Dermis blood vessel endothelial cell (primary cell): ENCODE measurements at regions not wholly inside any gene's neighbourhood (a gene's known extent, or its start where the extent isn't known, plus 50 kb on each side); places are given as distances from the start of the nearest gene placed in this dataset.

Experiments used
- DNase-seq: peaks from one replicate; pipeline ENCODE4 v3.0.0; 2010

DNA sequence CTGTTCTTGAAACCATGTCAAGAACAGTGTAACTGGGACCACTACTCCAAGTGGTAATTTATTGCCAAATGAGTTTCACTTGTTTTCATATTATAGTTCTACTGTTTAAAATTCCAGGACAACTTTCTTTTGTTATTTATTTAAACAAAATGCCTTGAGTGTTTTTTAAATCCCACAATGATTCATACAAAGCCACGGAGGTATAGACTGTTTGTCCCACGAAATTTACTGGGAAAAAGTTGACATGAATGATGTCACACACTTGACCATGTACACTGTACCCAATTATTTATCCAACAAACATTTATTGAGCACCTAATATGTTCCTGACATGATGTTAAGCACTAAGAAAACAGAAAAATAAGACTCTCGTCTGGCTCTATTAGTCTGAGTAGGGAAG, 243.9 kb upstream of the SIX2 start:
- DNase-seq = no peak

DNA sequence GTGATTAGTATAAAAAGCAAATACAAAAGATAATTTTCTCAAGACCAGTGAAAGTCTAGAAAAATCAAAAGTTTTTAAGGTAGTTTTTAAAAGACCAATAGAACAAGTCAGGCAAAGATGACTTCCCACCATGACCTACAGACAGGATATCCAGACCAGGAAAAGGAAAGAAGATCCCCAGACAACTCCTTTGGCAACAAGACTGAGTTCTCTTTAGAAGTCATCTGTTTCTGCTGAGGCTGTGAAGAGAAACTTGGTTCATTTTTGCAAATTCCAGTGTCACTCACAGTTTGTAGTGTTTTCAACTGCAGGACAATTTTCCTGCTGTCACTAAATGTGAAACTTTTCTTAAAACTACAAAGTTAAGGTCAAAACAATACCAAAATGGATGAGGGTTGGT, 240.9 kb upstream of the SIX2 start:
- DNase-seq = no peak

DNA sequence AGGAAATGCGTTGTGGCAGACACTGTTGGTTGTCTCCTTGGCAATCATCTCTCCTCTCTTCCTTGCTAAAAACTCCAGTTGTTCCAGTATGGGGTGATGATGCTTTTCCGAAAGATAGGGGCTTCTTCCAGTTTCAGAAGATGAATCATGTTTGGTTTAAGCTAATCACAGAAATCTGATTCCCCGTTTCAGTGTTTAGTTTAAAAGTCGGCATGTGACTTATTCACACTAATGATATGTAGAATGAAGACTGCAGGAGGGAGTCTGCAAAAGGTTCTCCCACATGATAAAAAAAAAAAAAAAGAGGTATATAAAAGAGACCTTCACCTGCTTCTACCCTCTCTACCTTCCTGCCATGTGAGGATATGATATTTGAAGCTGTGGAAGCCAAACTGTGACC, 239.0 kb upstream of the SIX2 start:
- no peak for DNase-seq

DNA sequence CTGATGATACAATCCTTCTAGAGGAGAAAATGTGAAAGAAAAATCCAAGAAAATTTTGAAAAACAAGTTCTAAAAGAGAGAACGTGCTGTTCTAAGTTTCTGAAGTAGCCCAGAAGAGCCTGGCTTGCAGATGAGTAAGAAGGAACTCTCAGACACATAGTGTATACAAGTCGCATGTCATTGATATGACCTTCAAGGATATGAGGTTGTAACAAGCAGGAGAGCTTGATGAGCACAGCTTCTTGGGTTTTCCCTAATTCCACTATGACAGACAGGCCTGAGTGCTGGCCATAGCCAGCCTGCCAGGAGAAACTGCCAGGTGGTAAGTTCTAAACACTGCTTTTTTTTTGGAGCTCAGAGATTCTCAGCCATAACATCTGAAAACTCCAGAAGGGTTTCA, 235.7 kb upstream of the SIX2 start:
- no peak for DNase-seq

DNA sequence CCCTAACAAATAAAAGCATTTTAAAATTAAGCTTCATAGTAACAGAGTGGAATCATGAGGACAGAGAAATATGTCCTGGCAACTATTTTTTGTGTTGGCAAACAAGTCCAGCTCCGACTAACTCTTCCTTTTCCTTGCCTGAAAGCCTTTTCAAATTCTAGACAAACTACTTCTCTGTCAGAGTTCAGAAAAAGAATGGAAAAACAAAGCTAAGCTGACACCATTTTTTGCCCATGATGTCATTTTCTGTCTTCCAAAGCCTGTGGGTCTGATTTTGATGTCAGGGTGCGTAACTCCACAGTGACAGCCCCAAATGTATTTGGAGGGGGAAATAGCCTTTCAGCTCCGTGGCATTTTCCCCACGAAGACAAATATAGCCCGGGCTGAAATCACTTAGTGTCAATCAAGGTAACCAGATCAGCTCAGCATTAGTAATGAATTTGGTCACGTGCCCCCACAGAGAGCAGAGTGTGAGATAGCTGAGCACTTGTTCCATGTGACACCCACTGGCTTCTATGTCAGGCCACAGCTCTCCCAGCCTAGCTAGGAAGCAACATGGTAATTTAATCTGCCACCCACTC, 233.0 kb upstream of the SIX2 start:
- peak; percentile 27 for DNase-seq

DNA sequence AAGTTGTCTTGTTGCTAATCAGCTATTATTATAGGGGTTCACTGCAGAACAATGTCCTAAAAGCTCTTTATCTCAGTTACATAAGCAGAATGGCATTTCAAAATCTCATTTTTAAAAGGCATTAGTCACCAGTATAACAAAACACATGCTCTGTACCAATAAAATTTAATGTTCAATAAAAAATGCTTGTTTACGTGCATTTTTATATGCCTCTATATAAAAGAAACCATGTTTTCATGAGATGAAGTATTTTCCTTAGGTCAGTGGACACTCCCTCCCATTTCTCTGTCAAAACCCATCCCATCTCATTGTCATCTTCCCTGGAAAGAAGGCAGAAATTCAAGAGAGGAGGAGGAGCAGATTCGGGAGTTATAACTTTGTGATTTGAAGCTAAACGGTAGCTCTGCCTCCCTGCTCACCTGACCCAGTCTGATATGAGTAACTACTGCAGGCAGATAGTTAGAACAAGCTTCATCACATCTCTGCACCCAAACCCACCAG, 231.9 kb upstream of the SIX2 start:
- DNase-seq = peak; percentile 40

DNA sequence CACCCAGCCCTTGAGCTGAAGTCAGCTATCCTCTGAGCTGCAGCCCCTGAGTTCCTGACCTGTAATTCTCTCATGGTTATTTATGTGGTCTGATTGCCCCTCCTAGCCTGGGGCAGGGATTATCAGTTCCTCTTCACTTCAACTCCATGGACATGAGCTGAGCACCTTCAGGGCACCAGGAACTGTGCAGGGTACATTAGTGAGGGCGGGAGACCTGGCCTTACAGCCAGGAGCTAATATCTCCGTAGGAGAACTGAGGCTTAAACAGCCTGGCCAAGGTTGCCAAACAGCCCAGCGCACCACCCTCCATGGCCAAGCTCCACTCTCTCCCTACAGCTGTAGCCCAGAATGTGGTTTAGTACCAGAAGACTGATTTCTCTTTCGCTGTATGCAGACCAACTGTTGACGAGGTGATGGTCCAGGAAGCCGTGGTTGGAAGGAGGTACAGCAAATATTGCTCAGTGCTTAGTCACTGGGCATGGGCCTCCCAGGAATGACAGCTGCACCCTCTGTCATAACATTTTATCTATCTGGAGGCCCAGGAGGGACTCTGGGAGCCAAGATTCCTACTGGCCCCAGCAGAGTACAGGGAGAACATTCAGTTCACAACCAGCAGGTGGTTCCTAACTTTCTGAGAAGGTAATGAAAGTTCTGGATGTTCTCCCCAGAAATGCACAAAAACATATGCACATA, 228.7 kb upstream of the SIX2 start:
- DNase-seq = peak; percentile 44

DNA sequence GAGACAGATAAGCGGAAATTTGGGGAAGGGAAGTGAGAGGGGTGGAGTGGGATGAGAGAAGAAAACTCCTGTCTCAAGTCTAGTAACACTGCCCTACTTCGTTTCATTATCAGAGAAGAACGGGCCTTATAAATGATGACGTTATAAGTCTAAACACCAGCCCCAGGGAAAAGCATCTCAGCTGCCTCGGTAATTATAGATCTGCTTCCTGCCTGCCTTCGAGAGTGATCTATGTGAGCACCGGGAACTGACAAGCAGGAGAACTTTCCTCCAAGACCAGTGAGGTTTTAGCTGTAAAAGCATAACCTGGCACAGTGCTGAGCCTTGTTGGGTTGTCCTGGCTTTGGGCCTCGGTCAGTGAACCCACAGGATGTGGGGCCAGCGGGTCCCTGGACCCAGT, 227.9 kb upstream of the SIX2 start:
- DNase-seq = peak; percentile 17

DNA sequence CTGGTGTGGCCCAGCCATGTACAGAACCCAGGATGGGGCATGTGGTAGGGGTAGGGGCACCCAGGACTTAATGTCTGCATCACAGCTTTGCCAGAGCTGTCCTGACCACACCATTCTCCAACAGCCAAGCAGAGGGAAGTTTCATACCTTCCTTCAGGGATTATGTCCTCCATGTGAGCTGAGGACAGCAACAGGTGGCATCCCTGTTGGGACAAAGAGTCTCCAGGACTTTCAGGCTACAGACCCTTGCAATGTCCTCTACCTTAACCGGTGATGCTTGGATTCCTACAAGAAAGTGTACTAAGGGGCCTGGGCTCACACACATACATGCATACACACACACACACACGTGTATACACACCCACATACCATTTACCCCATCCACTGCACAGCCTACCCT, 227.0 kb upstream of the SIX2 start:
- no peak for DNase-seq

DNA sequence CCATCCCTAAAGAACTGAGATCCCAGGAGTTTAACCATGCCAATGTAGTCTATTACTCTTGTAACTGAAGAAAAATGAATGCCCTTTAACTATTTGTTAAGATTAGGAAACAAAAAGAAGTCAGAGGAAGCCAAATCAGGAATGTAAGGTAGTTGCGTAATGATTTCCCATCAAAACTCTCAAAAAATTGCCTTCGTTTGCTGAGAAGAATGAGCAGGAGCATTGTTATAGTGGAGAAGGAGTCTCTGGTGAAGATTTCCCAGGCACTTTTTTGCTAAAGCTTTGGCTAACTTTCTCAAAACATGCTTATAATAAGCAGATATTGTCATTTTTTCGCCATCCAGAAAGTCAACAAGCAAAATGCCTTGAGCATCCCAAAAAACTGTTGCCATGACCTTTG, 224.0 kb upstream of the SIX2 start:
- no peak for DNase-seq

DNA sequence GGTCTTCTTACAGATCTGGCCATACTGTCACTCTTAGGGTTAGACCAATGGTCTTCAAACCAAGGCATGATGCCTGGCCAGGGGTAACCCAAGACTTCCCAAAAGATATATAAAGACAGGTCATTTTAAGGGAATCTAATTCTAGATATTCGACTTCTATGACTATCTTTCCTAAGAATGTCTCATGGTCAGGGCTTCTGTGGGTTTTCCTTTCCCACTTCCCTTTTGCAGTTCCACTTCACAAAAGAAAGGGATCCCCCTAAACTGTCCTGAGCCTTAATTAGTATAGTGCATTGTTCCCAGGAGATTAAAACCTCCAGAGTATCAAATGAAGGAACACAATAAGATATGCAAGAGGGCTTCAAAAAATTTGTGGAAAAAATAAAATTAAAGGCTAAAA, 223.6 kb upstream of the SIX2 start:
- no peak for DNase-seq

DNA sequence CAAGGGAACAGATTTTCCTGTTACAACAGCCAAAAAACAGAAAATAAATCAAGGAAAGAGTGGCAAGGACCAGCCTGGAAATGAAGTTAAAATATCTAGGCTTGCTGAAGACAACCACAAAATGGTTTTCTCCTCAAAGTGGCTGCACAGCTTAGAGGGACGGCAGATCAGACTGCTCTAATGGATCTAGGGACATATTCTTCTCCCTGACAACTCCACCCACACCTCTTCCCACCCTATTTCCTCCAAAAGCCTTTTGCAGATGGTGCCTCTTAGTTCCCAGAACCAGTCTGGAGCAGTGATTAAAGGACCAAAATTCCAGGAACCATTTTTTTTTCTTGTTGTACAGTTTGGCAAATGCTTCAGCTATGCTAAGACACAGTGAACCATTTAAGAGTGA, 220.2 kb upstream of the SIX2 start:
- DNase-seq = no peak

DNA sequence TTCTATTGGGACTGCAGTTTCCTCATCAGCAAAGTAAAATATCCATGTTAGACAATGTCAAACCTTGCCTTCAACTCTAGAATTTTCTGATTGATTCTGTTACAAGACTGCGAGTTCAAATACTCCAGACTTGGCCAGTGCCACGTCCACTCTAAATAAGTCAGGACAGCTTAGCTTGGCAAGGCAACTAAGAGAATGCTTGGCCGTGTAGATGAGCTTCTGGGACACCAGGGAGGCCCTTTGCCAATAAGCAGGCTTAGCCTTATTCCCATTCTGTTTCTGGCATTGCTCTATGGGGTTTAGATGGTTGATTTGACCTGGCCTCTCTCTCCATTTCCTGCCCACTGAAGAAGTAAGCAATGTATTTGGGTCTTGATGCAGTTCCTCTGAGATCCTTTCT, 218.1 kb upstream of the SIX2 start:
- DNase-seq = no peak

DNA sequence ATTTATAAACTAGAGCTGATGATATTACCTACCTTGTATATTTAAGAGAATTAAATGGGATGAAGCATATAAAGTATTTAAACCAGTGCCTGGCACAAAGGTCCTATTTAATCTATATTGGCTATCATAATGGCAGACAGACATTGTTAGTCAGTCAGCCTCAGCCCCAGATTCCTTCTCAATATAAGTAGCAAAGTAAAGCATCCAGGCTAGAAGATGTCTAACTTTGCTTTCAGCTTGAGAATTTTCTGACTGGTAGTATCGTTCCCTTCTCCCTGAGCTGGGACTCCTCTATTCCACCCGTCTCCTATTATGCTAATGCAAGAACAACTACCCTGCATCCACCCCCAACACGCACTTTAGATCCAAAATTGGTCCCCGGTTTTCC, 215.7 kb upstream of the SIX2 start:
- no peak for DNase-seq

DNA sequence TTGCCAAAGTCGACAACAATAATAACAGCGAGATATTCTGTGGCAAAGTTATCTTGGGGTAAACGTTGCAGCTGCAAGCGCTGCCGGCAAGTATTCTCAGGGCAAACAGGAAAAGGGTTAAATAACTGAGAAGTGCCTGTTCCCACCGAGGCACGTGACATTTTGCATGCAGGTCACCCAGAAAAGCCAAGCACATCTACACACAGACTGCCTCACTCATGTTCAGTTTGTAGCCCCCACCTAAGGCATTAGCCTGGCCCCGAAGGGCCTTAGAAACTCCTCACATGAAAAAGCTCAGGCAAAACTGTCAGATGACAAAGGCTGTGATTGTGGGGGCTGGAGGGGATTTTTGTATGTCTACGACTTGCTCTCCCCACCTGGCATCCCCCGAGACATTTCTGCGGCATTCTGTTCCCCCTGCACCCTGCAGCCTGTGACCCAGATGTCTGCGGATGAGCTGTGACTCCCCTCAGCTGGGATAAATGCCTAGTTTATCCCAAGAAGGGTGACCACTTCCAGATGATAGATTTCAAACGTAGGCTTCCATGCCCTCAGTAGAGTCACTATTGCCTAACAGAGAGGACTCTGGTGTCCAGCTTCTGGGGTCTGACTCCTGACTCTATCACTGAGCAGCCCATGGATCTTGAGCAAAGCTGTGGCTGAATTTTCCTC, 215.2 kb upstream of the SIX2 start:
- DNase-seq = no peak

DNA sequence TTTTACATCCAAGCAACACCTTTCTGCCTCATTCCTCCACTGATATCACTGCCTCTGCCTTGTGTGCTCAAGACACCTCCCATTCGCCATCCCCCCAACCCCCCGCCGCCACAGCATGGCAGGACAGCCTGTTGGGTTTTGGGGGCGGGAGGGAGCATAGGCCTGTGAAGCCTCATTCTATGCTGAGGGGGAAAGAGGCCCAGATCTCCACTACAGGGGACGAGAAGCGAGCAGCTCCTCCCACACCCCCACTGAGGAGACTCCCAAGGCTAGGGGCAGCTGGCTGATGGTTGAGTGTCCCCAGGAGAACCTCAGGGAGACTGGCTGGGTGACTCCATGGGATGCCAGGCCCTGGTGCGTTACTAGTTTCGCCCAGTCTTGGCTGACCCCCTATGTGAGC, 214.3 kb upstream of the SIX2 start:
- DNase-seq = no peak

DNA sequence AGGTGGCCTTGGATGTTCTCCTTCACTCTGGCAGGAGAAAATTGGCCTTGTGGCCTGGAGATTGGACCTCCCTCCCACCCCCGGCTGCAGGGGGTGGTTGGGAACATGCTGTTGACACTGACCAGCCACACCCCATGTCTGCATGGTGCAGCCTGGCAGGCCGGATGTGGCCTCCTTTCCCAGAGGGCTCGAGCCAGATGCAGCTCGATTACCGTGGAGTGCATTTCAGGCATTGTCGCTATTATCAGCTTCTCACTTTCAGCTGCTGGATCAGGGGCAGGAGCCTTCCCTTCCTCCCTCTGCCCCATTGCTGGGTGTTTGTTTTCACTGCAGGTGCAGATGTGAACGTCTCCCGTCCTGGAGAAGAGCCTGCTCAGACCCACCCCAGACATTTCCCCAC, 211.0 kb upstream of the SIX2 start:
- no peak for DNase-seq

DNA sequence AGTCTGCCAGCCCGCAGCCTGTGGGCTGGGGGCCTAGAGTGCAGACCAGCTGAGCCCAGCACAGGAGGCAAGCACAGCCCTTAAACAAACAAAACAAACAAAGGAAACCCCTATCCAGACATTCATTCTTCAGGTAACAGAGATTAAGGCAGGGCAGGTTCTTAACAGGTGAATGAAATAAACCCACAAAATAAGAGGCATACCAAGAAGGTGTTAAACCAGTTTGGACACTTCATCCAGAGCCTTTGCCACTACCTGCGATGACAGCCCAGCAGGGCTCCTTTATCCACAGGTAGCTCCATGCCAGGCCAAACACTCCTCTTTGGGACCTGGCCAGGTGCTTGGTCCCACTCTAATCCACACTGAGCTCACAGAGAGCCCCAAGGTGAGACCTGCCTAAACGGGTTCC, 209.7 kb upstream of the SIX2 start:
- no peak for DNase-seq

DNA sequence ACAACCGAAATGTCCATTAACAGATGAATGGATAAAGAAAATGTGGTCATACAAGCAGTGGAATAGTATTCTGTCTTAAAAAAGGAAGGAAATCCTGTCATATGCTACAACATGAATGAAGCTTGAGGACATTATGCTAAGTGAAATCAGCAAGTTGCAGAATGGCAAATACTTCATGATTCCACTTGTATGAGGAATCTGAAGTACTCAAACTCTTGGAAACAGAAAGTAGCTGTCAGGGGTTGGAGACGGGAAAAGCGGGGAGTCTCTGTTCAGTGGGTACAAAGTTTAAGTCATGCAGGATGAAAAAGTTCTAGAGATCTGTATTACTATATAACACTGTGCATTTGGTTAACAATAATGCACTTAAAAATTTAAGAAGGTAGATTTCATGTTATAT, 209.0 kb upstream of the SIX2 start:
- DNase-seq = no peak

DNA sequence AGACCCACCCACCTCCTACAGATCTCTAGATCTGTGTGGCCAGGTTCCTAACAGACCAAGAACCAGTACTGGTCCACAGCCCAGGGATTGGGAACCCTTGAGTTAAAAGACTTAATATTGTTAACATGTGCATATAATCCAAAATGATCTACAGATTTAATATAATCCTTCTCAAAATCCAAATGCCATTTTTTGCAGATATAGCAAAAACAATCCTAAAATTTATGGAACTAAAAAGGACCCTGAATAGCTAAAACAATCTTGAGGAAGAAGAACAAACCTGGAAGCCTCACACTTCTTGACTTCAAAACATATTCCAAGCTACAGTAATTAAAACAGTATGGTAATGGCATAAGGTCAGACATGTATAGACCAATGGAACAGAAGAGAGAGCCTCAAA, 206.9 kb upstream of the SIX2 start:
- DNase-seq = no peak

DNA sequence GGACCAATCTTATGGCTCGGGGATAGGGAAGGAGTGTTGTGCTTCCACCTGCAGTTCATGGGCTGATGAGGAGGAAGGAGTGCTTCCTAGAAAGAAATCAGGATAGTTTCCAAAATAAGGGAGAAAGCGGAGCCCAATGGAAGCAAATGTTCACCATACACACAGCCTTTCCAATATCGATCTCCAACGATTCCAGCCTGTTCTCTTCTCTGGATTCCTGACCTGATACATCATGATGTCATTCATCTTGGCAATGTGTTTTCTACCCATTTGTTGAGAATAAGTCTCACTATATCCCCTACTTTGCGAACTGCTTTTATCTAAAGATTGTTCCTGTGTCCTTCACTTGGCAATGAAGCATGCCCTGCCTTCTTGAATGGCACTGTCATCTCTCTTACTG, 205.3 kb upstream of the SIX2 start:
- no peak for DNase-seq

DNA sequence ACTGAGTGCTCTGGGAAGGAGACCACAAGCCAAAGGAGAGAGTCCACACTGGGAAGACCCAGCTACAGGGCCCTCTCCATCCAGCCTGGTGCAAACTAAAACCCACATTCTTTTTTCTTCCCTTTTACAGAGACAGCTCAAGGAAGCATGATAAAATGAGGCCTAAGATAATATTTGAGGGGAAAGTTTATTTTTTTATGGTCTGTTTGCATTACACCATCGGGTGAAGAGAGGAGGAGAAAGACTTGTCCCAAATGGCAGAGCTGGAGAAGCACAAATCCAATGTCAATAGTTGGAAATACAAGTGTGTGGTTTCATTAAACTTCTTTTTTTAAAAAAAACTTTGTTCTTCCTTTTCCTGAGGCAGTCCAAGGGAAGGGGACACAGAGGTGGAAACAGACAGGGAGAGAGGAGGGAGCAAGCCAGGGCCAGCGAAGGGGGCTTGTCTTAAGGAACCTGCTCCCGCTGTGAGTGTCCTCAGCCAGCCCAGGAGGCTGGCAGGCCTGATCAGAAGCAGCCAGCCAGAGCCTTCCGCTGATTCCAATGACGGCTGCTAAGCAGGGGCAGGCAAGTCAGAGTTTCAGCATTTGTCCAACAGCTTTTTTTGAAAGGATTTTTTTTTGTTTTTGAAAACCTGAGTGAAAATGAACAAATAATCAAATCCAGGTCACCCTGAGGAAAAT, 203.8 kb upstream of the SIX2 start:
- DNase-seq = no peak

DNA sequence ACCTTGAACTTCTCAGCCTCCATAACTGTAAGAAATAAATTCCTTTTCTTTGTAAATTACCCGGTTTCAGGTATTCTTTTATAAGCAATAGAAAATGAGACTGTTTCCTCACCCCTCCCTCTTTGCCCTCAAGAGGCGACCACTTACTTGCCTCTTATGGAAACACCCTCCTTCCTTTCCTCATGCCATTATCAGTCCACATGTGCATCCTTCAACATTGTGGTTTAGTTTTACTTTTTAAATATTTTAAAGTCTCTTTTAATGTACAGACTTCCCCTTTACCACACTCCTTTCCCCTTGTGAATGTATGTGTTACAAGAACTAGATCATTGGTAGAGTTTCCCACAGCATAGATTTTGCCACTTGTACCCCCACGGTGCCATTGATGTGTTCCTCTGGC, 202.4 kb upstream of the SIX2 start:
- no peak for DNase-seq
